ENCODE measurements at regions not wholly inside any gene's neighbourhood (a gene's known extent, or its start where the extent isn't known, plus 50 kb on each side); places are given as distances from the start of the nearest gene placed in this dataset.

GRCh38 chr2:7934476-7934875 is 747.4 kb upstream of the ID2 start:
- DNase-seq, result no peak

GRCh38 chr2:7937082-7937481 is 744.8 kb upstream of the ID2 start:
- DNase-seq, result no peak

DNA sequence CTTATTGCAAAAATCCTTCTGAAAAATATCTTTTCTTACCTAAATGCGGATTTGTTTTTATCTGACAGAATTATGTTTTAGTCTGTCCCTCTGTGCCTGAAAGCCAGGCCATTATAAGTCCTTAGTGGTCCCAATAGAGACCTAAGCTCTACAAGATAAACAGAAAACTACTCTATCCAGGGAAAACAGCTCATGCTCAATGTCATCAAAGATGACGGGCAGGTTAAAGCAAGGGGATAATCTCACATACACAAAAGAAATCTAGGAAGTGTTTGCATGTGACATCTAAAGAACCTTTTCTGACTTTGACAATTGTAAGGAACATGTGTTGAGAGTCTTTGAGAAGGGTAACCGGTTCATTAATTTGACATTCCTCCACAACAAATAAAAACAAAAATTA is 741.1 kb upstream of the ID2 start:
- DNase-seq, result no peak

GRCh38 chr2:7943446-7943845 is 738.4 kb upstream of the ID2 start:
- no peak for DNase-seq

GRCh38 chr2:7945026-7945425 is 736.8 kb upstream of the ID2 start:
- DNase-seq, result no peak

- peak; percentile 19 for DNase-seq
These were observed 731.7 kb upstream of the ID2 start for GRCh38 chr2:7950035-7950612.

DNA sequence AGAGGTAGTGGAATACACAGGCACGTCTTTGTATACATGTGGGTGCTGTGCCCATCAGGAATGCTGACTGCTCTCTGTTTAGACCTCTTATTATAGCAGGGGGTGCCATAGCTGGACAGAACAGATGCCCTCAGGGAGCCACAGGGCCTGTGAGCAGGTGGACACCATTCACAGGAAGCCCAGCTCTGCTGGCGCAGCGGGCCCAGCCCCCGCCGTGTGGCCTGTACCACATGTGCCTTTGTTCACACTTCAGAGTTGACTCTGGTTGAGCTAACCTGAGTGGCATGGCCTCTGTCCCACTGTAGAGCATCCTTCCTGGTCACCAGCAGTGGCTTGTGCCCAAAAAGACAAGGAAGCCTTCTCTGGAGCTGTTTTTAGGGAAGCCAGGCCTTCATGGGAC is 730.9 kb upstream of the ID2 start:
- DNase-seq, result no peak

DNA sequence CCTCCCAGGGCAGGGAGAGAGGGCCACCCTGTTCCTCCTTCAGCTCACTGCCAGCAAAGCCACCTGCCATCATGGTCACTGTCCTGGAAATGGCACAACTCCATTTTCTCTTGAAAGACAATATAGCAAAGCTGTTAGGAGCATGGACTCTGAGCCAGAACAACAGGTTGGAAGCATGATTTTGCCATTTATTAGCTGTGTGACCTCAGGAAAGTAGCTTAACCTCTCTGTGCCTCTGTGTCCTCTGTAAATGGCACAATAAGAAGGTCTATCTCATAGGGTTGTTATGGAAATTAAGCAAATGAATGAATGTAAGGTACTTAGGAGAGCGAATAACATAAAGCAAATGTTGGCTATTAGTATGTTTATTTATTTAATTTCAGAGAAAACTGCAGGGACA is 730.4 kb upstream of the ID2 start:
- DNase-seq, result no peak

GRCh38 chr2:7952046-7952745 is 729.7 kb upstream of the ID2 start:
- DNase-seq, result no peak

DNA sequence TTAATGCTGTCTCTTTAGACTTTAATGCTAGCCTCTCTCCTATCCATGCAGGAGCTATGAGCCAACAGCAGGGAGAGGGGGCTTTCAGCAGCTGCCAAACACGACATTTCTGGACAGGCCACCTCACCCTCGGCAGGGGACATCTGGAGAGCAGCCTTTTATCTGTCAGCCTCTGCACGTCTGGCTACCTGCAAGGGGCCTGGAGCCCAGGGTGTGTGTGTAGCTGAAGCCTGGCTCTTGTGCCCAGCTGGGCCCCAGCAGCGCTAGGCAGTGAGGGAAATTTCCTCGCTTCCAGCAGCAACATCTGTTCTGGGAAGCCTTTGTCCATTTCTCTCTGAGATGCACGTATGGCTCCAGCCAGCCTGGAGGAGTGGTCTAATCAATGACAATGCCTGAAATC is 728.7 kb upstream of the ID2 start:
- no peak for DNase-seq

- no peak for DNase-seq
These were observed 727.6 kb upstream of the ID2 start for GRCh38 chr2:7954234-7954633.

DNA sequence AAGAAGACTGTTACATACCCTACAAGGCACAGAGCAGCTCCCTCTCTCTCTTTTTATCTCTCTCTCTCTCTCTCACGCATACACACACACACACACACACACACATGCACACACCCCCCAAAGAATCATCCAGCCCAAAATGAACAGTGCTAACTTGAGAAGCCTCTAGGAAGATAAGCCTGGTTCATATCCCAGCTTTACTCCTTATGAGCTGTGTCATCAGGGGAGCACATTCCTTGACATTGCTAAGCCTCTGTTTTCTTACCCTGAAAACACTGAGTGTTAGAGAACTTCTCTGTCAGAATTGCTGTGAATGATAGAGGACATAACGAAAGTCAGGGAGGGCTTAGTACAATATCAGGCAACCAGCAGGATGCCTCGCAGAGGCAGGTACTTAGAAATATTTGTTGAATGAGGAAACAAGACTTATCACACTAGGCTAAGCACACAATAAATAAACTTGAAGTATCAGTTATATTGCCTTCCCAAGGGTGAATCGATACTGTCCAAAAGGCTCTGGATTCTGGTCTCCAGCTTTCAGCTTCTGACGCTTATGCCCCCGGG is 725.6 kb upstream of the ID2 start:
- no peak for DNase-seq

DNA sequence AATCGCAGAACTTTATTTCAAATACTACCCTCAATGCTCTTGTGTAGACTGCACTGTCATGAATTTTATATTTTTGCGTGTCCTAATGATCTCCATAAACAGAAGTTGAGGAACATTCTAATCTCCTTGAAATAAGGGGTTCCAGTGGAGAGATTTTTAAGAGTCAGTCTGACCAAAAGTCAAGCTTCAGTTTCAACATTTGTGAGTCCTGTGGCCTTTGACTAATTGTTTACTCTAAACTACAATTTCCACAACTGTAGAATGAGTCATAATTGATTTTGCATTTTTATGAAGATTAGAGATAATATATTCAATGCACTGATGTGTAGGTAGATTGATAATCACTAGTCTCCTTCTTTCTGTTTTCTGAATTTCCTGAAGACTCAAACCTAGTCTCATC is 720.3 kb upstream of the ID2 start:
- no peak for DNase-seq

GRCh38 chr2:7962161-7962560 is 719.7 kb upstream of the ID2 start:
- no peak for DNase-seq

GRCh38 chr2:7963787-7964186 is 718.1 kb upstream of the ID2 start:
- DNase-seq, result no peak

GRCh38 chr2:7966032-7966431 is 715.8 kb upstream of the ID2 start:
- no peak for DNase-seq

- DNase-seq, result no peak
These were observed 714.0 kb upstream of the ID2 start for GRCh38 chr2:7967707-7968405.

DNA sequence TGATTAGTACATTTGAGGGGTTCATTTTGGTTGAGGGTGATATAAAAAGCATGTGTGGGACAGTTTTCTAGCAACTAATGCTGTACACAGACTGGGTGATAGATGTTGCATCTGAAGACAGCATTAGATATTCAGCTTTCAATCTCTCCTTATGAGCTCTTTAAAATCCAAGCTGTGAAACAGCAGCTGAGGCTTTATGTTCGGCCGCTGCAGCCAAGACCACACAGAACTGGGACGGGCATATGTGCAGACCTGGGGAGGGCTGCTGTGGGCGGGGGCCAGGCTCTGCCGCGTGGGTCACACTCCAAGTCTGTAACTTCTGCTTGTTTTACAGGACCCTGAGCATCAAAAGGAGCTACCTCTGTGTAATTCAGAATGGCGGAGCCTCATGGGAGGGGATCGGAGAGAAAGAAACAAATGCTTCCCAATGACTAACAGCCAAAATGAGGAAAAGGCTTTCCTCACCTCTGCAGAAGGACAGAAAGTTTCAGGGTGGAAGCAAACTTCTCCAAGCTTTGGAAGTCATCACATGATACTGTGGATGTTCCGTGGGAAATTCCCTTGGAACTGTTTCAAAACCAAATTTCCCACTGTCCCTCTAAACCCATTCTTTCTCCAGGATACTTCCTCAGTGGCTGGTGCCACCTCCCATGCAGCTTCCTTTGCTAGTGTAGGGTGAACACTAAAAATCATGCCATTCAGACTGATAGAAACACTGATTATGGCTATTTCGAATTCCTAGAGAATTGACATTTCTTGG is 711.9 kb upstream of the ID2 start:
- no peak for DNase-seq

- DNase-seq, result no peak
These were observed 710.6 kb upstream of the ID2 start for GRCh38 chr2:7971248-7971647.

- no peak for DNase-seq
These were observed 710.0 kb upstream of the ID2 start for GRCh38 chr2:7971841-7972240.

GRCh38 chr2:7972670-7973069 is 709.2 kb upstream of the ID2 start:
- no peak for DNase-seq

GRCh38 chr2:7973801-7974480 is 707.9 kb upstream of the ID2 start:
- no peak for DNase-seq

Measured in left kidney (tissue), 1 donor.